ENCODE measurements at regions not wholly inside any gene's neighbourhood (a gene's known extent, or its start where the extent isn't known, plus 50 kb on each side); places are given as distances from the start of the nearest gene placed in this dataset.
"Not testable (repeated sequence)": the region's sequence is repeated elsewhere in the genome, so short reads cannot be mapped to it uniquely, and the experiment has no call there.

GRCh38 chr2:205867371-205867770 is 185.1 kb downstream of the NRP2 start:
- DNase-seq (ENCODE audit: low read depth, low spot score) = no peak
- H3K27ac ChIP-seq = no peak overlapping the region

GRCh38 chr2:205865905-205866441 is 183.7 kb downstream of the NRP2 start:
- no peak for DNase-seq (ENCODE audit: low read depth, low spot score)
- no peak overlapping the region for H3K27ac ChIP-seq

- H3K27ac ChIP-seq = no peak overlapping the region
- DNase-seq (ENCODE audit: low read depth, low spot score) = no peak
These were observed 182.8 kb downstream of the NRP2 start for GRCh38 chr2:205865056-205865455.

- DNase-seq (ENCODE audit: low read depth, low spot score) = no peak
- no peak overlapping the region for H3K27ac ChIP-seq
These were observed 182.2 kb downstream of the NRP2 start for GRCh38 chr2:205864491-205864890.

GRCh38 chr2:205862761-205863160 is 180.5 kb downstream of the NRP2 start:
- DNase-seq (ENCODE audit: low read depth, low spot score); H3K27ac ChIP-seq: not testable (repeated sequence)

GRCh38 chr2:205860885-205861284 is 178.6 kb downstream of the NRP2 start:
- no peak overlapping the region for H3K27ac ChIP-seq
- no peak for DNase-seq (ENCODE audit: low read depth, low spot score)

GRCh38 chr2:205860181-205860580 is 177.9 kb downstream of the NRP2 start:
- no peak for DNase-seq (ENCODE audit: low read depth, low spot score)
- no peak overlapping the region for H3K27ac ChIP-seq

- no peak for DNase-seq (ENCODE audit: low read depth, low spot score)
- no peak overlapping the region for H3K27ac ChIP-seq
These were observed 176.7 kb downstream of the NRP2 start for GRCh38 chr2:205858881-205859441.

- no peak for DNase-seq (ENCODE audit: low read depth, low spot score)
- no peak overlapping the region for H3K27ac ChIP-seq
These were observed 176.0 kb downstream of the NRP2 start for GRCh38 chr2:205858275-205858674.

- DNase-seq (ENCODE audit: low read depth, low spot score) = no peak
- H3K27ac ChIP-seq = no peak overlapping the region
These were observed 175.4 kb downstream of the NRP2 start for GRCh38 chr2:205857520-205858237.

GRCh38 chr2:205852457-205852856 is 170.2 kb downstream of the NRP2 start:
- DNase-seq (ENCODE audit: low read depth, low spot score) = no peak
- no peak overlapping the region for H3K27ac ChIP-seq

- no peak overlapping the region for H3K27ac ChIP-seq
These were observed 168.3 kb downstream of the NRP2 start for GRCh38 chr2:205850611-205851010.

GRCh38 chr2:205850132-205850531 is 167.8 kb downstream of the NRP2 start:
- H3K27ac ChIP-seq = no peak overlapping the region
- no peak for DNase-seq (ENCODE audit: low read depth, low spot score)

More at GRCh38 chr2:205850611-205851010, 168.3 kb downstream of the NRP2 start:
- no peak for DNase-seq (ENCODE audit: low read depth, low spot score)

- H3K27ac ChIP-seq = no peak overlapping the region
These were observed 166.8 kb downstream of the NRP2 start for GRCh38 chr2:205849136-205849535.

GRCh38 chr2:205848601-205849000 is 166.3 kb downstream of the NRP2 start:
- no peak overlapping the region for H3K27ac ChIP-seq
- DNase-seq (ENCODE audit: low read depth, low spot score) = no peak

More at GRCh38 chr2:205849136-205849535, 166.8 kb downstream of the NRP2 start:
- DNase-seq (ENCODE audit: low read depth, low spot score) = no peak

Data from epithelial cell of prostate (primary cell).